GM18505 (cell line): ENCODE measurements at regions not wholly inside any gene's neighbourhood (a gene's known extent, or its start where the extent isn't known, plus 50 kb on each side); places are given as distances from the start of the nearest gene placed in this dataset.

ENCODE experiments used
- ATAC-seq: cut with Tn5 transposase; IDR thresholded peaks from one replicate; pipeline ENCODE4 v1.9.1; 2021; ENCODE audit not compliant: unreplicated experiment
- POLR2A ChIP-seq: IDR thresholded peaks from 4 replicates; pipeline ENCODE4 v1.6.1; 2011; ENCODE audit warnings: borderline replicate concordance; ENCODE audit not compliant: insufficient read depth, insufficient read length; ENCODE audit errors: extremely low read depth

DNA sequence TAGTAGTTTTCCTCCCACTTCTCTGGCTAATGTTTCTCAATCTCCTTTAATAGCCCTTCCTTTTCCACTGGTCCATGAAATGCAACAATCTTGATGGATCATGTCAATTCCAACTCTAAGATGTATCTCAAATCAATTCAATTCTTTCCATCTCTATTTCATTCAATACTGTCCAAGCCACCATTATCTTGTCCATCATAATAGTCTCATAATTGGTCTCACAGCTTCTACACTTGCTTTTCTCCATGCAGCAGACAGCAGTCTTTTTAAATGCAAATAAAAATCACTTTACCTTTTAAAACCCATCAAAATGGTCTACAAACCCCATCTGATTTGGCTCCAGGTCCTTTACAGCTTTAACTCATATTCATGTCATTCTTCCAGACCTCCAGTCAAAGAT lies 226.6 kb downstream of the EPHA4 start:
- no peak for ATAC-seq
- no peak for TF ChIP-seq POLR2A

- no peak for ATAC-seq
- no peak for TF ChIP-seq POLR2A
Measured at GRCh38 chr2:221346411-221346810, 225.7 kb downstream of the EPHA4 start.

DNA sequence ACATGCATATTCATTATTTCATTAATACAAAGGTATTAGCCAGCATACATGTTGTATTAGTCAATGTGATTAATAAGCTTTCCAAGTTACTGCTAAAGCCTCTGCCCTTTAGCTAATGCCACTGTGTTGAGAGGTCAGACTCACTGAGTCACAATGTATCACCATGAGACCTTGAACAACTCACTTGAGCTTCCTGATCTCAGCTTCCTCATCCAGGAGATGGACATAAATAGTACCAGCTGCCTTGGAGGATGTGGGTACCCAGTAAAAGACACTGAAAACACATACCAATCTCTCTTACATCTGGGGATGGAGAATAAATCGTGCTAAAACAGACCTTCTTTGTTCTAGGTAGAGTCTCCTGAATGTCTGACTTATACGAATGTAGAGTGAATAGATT lies 224.6 kb downstream of the EPHA4 start:
- ATAC-seq, result no peak
- TF ChIP-seq POLR2A, result no peak

DNA sequence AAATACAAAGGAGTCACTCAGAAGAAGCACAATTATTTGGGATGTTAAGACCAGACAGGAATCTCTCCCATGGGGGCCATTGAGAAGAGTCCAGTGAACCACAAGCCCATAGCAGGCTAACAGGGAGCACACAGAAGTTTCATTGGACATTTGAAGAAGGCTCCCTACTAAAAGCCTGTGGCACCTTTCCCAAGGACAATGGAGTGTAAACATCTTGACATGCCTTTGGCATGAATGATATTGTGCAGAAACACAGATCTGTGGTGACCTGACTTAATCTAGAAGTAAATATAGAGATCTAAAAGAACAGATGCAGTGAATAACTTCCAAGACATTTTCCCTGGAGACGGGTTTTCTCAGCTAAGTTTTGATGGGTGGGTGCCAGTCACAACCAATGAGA lies 221.5 kb downstream of the EPHA4 start:
- ATAC-seq, result no peak
- TF ChIP-seq POLR2A, result no peak

DNA sequence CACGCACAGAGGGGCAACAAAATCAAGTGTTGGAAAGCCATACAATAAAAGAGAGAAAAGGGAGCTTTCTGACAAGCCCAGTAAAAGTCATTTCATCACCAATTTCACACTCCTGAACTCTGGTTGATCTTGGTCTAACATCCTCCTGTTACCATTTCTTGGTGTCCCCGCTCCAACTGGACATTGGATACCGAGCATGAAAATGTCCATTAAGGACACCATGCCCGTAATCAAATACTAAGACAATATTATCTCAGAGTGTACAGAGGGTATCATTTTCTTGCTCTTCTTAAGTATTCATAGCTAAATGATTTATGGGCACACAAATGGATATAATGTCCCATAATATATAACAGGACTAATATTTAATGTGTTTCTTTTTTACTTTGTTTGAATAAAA lies 218.9 kb downstream of the EPHA4 start:
- no peak for ATAC-seq
- TF ChIP-seq POLR2A, result no peak

GRCh38 chr2:221360312-221360711 lies 211.8 kb downstream of the EPHA4 start:
- ATAC-seq, result no peak
- no peak for TF ChIP-seq POLR2A

DNA sequence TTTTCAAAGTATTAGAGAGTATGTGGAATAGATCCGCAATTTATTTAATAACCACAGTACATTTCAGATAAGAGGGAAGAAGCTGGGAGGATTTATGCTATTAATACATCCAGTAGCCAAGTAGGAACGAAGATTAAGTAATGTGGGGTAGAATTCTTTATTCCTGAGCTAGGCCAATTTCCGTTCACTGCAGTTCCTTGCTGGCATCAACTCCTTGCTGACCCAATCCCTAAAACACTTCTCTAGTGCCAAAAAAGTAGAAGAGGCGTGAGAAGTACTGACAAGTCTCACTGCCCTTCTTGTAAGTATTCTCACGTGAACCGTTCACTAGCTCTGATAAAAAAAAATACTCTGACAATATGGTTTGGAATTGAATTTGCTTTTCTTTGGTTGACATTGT lies 211.4 kb downstream of the EPHA4 start:
- no peak for ATAC-seq
- TF ChIP-seq POLR2A, result no peak

DNA sequence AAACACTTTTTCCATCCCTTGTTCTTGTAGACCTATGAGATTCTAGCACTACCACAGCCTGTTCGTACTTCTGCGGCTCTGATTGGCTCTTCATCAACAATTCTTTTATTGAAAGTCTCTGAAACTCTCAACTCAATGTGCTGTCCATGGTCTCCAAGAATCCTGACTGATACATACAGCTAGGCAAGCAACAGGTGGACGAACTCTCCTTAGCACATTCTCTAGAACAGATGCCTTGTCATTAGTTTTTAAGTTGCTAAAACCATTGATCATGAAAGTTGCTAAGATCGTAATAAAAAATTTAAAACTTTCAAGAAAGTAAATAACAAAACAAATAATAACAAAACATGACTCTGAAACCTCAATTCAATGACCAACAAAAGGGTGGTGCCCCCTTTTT lies 210.5 kb downstream of the EPHA4 start:
- no peak for TF ChIP-seq POLR2A
- no peak for ATAC-seq

DNA sequence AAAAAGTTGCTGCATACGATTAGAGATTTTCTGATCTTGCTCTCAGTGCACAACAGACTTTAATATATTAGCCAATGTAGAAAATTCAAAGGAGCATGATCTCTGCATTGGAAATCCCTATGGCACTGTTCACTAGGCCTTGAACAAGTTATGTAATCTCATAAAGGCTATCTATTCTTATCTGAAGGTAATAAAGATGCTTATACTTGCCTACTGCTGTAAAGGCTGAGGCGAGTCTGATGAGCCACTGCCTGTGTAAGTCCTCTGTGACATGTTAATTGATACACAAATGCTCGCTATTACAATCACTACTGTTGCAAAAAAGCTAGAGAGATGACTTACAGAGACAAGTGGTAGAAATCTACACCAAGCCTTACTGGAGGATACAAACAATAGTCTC lies 207.4 kb downstream of the EPHA4 start:
- no peak for ATAC-seq
- TF ChIP-seq POLR2A, result no peak
